MM.1S (cell line): ENCODE measurements at regions not wholly inside any gene's neighbourhood (a gene's known extent, or its start where the extent isn't known, plus 50 kb on each side); places are given as distances from the start of the nearest gene placed in this dataset.

ENCODE experiments used
- CTCF ChIP-seq: fragments of 300-600 bp; sonication (generic); IDR thresholded peaks from 2 replicates; pipeline ENCODE4 v1.5.1; 2016; ENCODE audit warnings: antibody characterized with exemption, low read length, mixed read lengths
- EZH2 ChIP-seq: fragments of 300-600 bp; sonication (generic); optimal IDR thresholded peaks from 2 replicates; pipeline ENCODE3; 2017; ENCODE audit warnings: low read depth, mild to moderate bottlenecking, antibody characterized with exemption, low read length, mixed read lengths

- TF ChIP-seq CTCF = no peak
- TF ChIP-seq EZH2 = no peak
These were observed 693.7 kb downstream of the UQCRFS1 start for GRCh38 chr19:28519218-28519779.
